ENCODE measurements at regions not wholly inside any gene's neighbourhood (a gene's known extent, or its start where the extent isn't known, plus 50 kb on each side); places are given as distances from the start of the nearest gene placed in this dataset.

DNA sequence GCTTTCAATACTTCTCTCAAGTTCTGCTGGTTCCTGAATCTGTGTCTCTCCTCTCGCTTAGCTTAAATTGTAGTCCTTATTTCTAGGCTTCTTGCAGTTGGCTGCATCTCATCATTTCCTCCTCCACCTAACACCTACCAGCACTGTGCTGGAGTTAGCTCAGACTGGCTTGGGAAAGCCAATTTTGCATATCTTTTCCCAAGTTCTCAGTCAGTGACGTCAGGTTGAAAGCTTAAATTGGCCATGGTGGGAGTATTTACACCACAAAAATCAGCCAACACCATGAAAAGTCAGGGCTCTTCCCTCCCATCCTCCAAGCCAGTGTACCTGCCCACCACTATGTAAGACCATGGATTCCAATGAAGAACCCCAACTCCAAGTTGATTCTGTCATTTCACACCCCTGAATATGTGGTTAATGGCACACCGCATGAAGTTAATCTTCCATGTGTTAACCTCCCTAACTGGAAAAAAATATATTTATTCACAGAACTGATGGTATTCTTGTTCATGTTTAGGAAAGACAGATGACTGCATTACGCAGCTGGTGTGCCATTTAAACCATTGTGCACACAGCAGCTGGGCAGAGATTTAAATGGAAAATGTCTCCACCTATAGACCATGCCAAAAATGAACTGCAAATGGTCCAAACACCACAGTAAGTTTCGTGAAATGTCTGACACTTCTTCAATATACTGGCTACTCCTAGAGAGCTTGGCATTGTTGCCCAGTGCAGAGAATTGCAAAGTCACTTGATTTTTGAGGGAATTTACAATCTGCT, 274.1 kb upstream of the MAP3K7 start:
- no peaks in the 10 kb centered on the region for H3K36me3 ChIP-seq (replicated peaks in 1 of 2; ENCODE audit: insufficient read depth in 1 of 2, low read depth in 2 of 2)
- DNase-seq (no peak), ATAC-seq (no peak)
- no peak overlapping the region for H3K27ac ChIP-seq
- no peaks in the 10 kb centered on the region for H3K27me3 ChIP-seq
- no peaks in the 10 kb centered on the region for H3K4me1 ChIP-seq
- no peaks in the 10 kb centered on the region for H3K9me3 ChIP-seq
- no peak overlapping the region for H3K4me3 ChIP-seq
- 82% methylated on average over 5 of the region's 5 CpGs for WGBS, 2 donors
- TF ChIP-seq, protein P1, sequence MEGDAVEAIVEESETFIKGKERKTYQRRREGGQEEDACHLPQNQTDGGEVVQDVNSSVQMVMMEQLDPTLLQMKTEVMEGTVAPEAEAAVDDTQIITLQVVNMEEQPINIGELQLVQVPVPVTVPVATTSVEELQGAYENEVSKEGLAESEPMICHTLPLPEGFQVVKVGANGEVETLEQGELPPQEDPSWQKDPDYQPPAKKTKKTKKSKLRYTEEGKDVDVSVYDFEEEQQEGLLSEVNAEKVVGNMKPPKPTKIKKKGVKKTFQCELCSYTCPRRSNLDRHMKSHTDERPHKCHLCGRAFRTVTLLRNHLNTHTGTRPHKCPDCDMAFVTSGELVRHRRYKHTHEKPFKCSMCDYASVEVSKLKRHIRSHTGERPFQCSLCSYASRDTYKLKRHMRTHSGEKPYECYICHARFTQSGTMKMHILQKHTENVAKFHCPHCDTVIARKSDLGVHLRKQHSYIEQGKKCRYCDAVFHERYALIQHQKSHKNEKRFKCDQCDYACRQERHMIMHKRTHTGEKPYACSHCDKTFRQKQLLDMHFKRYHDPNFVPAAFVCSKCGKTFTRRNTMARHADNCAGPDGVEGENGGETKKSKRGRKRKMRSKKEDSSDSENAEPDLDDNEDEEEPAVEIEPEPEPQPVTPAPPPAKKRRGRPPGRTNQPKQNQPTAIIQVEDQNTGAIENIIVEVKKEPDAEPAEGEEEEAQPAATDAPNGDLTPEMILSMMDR (IDR thresholded peaks at IDR 0.05) = peak in 4 of 7 experiments; percentile 20 to 44 (median 28)
- TF ChIP-seq POLR2A (IDR thresholded peaks at IDR 0.05) = no peak
- intact Hi-C loops (cut with DNase I) = no loop called here

DNA sequence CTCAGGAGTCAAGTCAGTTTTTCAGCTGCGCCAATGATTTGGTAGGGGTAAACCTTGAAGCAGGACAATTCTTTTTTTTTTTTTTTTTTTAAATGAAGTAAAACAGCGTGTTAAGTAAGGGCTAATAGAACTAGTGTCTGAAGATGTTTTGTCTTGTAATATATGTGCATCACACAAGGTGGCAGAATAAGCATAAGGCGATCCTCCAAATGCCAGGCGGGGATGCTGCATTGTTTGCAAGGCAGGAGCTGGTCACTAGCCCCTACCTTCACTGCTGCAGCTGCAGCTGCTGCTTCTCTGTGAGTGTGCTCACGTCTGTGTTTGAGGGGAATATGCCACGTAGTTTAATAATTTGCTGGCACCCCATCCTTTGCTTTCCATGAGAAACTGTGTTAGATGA, 272.7 kb upstream of the MAP3K7 start:
- Histone ChIP-seq H3K27me3 (no peaks in the 10 kb centered on the region), H3K4me3 (no peak overlapping the region), H3K4me1 (no peaks in the 10 kb centered on the region), H3K9me3 (no peaks in the 10 kb centered on the region), H3K27ac (no peak overlapping the region), H3K36me3 (replicated peaks in 1 of 2; ENCODE audit: insufficient read depth in 1 of 2, low read depth in 2 of 2) (no peaks in the 10 kb centered on the region)
- ATAC-seq (no peak), DNase-seq (no peak)
- no peak for TF ChIP-seq POLR2A (IDR thresholded peaks at IDR 0.05)
- TF ChIP-seq, protein P1 (IDR thresholded peaks at IDR 0.05) = no peak
- WGBS, 2 donors = 41 to 49% methylated on average over 6 of the region's 6 CpGs
- intact Hi-C loops (cut with DNase I) = no loop called here

DNA sequence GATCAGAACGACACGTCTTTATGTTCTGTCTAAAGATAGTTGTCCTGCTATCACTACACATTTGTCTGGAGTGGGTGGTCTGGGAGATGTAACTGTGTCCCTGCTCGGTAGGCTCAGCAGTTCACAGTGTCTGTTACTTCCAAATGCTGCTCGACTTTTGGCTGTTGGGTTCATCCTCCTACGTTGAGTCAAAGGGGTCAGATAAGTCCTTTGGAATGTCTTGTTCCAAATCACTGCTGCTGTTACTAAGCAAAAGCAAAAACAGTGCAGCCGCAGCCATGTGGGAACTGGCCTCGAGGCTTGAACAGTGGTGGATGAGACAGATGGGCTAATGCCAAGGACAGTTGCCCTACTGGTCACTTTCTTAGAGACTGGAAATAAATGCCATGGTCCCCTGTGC, 272.2 kb upstream of the MAP3K7 start:
- H3K36me3 ChIP-seq (replicated peaks in 1 of 2; ENCODE audit: insufficient read depth in 1 of 2, low read depth in 2 of 2) = no peaks in the 10 kb centered on the region
- intact Hi-C loops (cut with DNase I) = no loop called here
- peak in 1 of 4 donors; percentile 3 for DNase-seq

DNA sequence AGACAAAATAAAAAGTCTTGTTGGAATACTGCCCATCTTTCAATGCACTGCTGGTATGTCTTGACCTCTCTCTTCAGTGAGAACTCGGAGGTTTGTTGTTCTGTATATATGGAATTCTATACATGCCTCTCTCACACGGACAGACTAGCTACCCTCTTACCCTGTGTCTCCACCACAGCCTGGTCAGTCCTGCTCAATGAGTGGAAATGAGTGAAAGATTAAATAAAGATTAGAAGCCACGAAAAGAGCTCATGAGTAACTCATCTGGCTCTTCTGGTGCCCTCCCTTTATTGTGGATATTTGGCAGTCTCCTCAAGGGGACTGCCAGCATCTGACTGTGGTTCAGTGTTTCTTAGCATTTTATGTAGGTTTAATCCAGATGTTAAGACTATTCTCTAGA, 262.8 kb upstream of the MAP3K7 start:
- ATAC-seq (no peak), DNase-seq (no peak)
- H3K36me3 ChIP-seq (replicated peaks in 1 of 2; ENCODE audit: insufficient read depth in 1 of 2, low read depth in 2 of 2) = no peaks in the 10 kb centered on the region
- intact Hi-C loops (cut with DNase I) = no loop called here
- H3K27ac ChIP-seq = no peak overlapping the region
- H3K4me3 ChIP-seq = no peak overlapping the region
- no peaks in the 10 kb centered on the region for H3K4me1 ChIP-seq
- H3K9me3 ChIP-seq = no peaks in the 10 kb centered on the region
- no peak for TF ChIP-seq POLR2A (IDR thresholded peaks at IDR 0.05)
- TF ChIP-seq, protein P1 (IDR thresholded peaks at IDR 0.05) = no peak
- peaks cover 0 to 3% of the 10 kb centered on the region in 2 donors for H3K27me3 ChIP-seq
- WGBS, 2 donors = 28 to 38% methylated on average over 3 of the region's 3 CpGs

More for the DNA sequence above, 272.2 kb upstream of the MAP3K7 start:
- no peak for ATAC-seq
- 50 to 53% methylated on average over 7 of the region's 7 CpGs for WGBS, 2 donors
- no peaks in the 10 kb centered on the region for H3K4me1 ChIP-seq
- no peak overlapping the region for H3K27ac ChIP-seq
- H3K27me3 ChIP-seq = no peaks in the 10 kb centered on the region
- no peak for TF ChIP-seq POLR2A (IDR thresholded peaks at IDR 0.05)
- TF ChIP-seq, protein P1 (IDR thresholded peaks at IDR 0.05) = no peak
- H3K9me3 ChIP-seq = no peaks in the 10 kb centered on the region
- H3K4me3 ChIP-seq = no peak overlapping the region

DNA sequence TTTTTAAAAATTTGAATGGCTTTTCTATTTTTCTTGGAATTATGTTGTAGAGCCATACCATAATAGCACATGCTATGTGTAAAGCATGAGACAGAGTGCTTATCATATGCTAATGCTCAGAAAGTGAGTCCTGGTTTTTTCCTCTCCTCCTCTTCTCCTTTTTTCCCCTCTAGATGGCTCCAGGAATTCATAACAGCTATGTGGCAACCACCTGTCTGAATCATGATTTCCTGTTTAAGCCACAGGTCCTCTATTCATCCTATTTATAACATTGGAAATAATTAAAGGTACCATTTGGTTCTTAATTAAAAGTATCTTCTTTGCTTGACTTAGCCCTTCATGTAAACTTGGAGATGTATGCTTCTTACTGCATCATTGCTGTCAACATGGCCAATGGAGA, 260.0 kb upstream of the MAP3K7 start:
- Histone ChIP-seq H3K4me1 (no peaks in the 10 kb centered on the region), H3K27ac (no peak overlapping the region), H3K27me3 (no peaks in the 10 kb centered on the region), H3K36me3 (replicated peaks in 1 of 2; ENCODE audit: insufficient read depth in 1 of 2, low read depth in 2 of 2) (no peaks in the 10 kb centered on the region), H3K9me3 (no peaks in the 10 kb centered on the region), H3K4me3 (no peak overlapping the region)
- ATAC-seq (no peak), DNase-seq (no peak)
- intact Hi-C loops (cut with DNase I) = no loop called here
- no peak for TF ChIP-seq POLR2A (IDR thresholded peaks at IDR 0.05)
- TF ChIP-seq, protein P1 (IDR thresholded peaks at IDR 0.05) = no peak

All from body of pancreas (tissue), 4 donors.